ENCODE measurements at regions not wholly inside any gene's neighbourhood (a gene's known extent, or its start where the extent isn't known, plus 50 kb on each side); places are given as distances from the start of the nearest gene placed in this dataset.

- TF ChIP-seq CTCF (conservative IDR thresholded peaks at IDR 0.05; ENCODE audit: low read length), result no peak
- no peak for DNase-seq (ENCODE audit: low read depth)
- H3K4me3 ChIP-seq (ENCODE audit: low read length), result no peak overlapping the region
These were observed 516.4 kb upstream of the RORB start for GRCh38 chr9:73980754-73981153.

DNA sequence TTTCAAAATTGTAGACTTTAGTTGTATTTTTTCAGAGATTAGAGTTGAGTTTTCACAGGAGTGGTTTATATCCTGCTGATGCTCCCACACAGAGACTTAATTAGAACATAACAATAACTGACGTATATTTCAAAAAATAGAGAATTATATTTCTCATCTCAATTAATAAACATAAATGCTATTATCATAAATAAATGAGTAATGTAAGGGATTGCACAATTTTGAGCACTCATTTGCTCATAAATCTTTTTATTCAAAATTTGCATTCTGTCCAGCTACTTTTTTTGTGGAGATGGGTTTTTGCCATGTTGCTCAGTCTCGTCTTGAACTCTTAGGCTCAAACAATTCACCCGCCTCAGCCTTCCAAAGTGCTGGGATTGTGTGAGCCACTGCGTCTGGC, 515.7 kb upstream of the RORB start:
- no peak for DNase-seq (ENCODE audit: low read depth)
- no peak overlapping the region for H3K4me3 ChIP-seq (ENCODE audit: low read length)
- no peak for TF ChIP-seq CTCF (conservative IDR thresholded peaks at IDR 0.05; ENCODE audit: low read length)

- DNase-seq (ENCODE audit: low read depth), result no peak
- TF ChIP-seq CTCF (conservative IDR thresholded peaks at IDR 0.05; ENCODE audit: low read length), result no peak
These were observed 501.3 kb upstream of the RORB start for GRCh38 chr9:73995836-73996235.

GRCh38 chr9:73996844-73997243, 500.3 kb upstream of the RORB start:
- no peak overlapping the region for H3K4me3 ChIP-seq (ENCODE audit: low read length)
- no peak for DNase-seq (ENCODE audit: low read depth)
- no peak for TF ChIP-seq CTCF (conservative IDR thresholded peaks at IDR 0.05; ENCODE audit: low read length)

More at GRCh38 chr9:73995836-73996235, 501.3 kb upstream of the RORB start:
- H3K4me3 ChIP-seq (ENCODE audit: low read length), result no peak overlapping the region

- TF ChIP-seq CTCF (conservative IDR thresholded peaks at IDR 0.05; ENCODE audit: low read length), result no peak
- H3K4me3 ChIP-seq (ENCODE audit: low read length), result no peak overlapping the region
- DNase-seq (ENCODE audit: low read depth), result no peak
These were observed 495.8 kb upstream of the RORB start for GRCh38 chr9:74001382-74001781.

GRCh38 chr9:74006935-74007334, 490.2 kb upstream of the RORB start:
- DNase-seq (ENCODE audit: low read depth), result no peak
- H3K4me3 ChIP-seq (ENCODE audit: low read length), result no peak overlapping the region
- no peak for TF ChIP-seq CTCF (conservative IDR thresholded peaks at IDR 0.05; ENCODE audit: low read length)

GRCh38 chr9:74007833-74008232, 489.3 kb upstream of the RORB start:
- H3K4me3 ChIP-seq (ENCODE audit: low read length), result no peak overlapping the region
- TF ChIP-seq CTCF (conservative IDR thresholded peaks at IDR 0.05; ENCODE audit: low read length), result no peak
- DNase-seq (ENCODE audit: low read depth), result no peak
